Erythroblast (primary cell): ENCODE measurements at regions not wholly inside any gene's neighbourhood (a gene's known extent, or its start where the extent isn't known, plus 50 kb on each side); places are given as distances from the start of the nearest gene placed in this dataset.

ENCODE experiments used
- GATA1 ChIP-seq: IDR thresholded peaks from 2 replicates; pipeline ENCODE4 v1.6.1; 2011; ENCODE audit warnings: low read depth, mild to moderate bottlenecking, control low read depth, low read length, moderate library complexity
- POLR2A ChIP-seq: IDR thresholded peaks from 2 replicates; pipeline ENCODE4 v1.6.1; 2011; ENCODE audit warnings: mild to moderate bottlenecking, low read length

DNA sequence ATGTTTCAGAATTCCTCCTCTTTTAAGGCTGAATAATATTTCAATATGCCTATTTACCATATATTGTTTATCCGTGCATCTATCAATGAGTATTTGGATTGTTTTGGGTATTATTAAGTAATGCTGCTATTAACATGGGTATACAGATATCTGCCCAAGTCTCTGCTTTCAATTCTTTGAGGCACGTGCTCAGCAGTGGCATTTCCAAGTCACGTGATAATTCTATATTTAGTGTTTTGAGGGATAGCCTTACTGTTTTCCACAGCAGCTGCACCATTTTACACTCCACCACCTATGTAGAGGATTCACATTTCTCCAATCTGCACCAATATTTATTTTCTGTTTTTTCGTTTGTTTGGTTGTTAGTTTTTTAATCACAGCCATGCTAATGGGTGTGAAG, 636.8 kb upstream of the ANKRD30A start:
- TF ChIP-seq POLR2A (no peak), GATA1 (no peak)
